GM08714 (cell line): ENCODE measurements at regions not wholly inside any gene's neighbourhood (a gene's known extent, or its start where the extent isn't known, plus 50 kb on each side); places are given as distances from the start of the nearest gene placed in this dataset.

Experiments
- H3K4me3 ChIP-seq: fragments of 200-500 bp; sonication (Bioruptor generic); 2 replicates; pipeline ENCODE4 v1.5.1; 2014; ENCODE audit warnings: mild to moderate bottlenecking, low read length, inconsistent platforms
- ZNF274 ChIP-seq: IDR thresholded peaks from 2 replicates; pipeline ENCODE4 v1.6.1; 2012; ENCODE audit warnings: mild to moderate bottlenecking, low read depth, low read length

DNA sequence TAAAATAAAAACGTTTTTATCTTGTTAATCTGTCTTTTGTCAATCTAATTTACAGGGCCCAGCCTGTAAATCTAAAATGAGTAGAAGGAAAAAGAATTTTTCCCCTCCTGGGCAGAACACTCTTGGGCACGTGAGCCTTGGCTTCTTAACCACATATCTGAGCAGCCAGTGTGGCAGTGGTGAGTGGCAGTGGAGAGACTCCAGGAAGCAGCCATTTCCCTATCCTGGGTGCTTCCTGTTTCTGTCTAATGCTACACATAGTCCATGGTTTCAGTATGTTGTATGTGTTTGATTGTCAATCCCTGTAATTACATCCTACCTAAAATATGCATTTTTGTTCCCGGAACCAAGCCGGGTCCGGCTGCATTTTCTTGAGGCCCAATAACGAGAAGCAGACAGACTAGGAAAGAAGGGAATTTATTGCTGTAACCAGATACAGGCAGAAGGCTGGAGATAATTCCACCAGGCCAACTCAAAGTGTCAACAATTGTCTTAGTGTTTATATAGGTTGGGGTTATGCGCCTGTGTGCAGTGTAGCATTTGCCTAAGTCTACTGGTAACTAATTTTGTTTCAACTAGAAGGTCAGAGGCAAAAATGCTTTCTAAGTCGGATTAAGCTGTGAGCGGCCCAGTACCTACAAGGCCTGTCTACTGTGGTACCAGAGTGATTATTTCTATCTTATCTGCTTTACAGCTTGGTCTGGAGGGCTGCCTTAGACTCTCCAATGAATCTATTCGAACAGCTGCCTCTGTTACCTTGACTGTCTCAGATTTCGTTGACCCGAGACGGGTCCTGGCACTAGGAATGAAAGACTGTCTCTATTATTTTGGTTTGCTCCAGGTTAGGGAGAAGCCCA is 82.4 kb upstream of the RESF1 start:
- H3K4me3 ChIP-seq, result no peak overlapping the region
- TF ChIP-seq ZNF274, result no peak

DNA sequence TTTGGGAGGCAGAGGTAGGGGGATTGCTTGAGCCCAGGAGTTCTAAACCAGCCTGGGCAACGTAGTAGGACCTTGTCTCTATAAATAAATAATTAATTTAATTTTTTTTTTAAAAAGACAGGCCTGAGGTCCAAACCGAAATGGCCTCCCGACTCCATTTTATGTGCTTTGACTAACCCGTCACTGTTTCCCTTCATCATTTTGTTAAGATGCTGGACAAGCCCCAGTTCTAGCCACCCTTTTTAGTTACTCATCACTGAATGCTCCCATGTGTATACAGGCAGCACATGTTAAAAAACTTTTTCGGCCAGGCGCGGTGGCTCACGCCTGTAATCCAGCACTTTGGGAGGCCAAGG is 83.6 kb upstream of the RESF1 start:
- no peak overlapping the region for H3K4me3 ChIP-seq

DNA sequence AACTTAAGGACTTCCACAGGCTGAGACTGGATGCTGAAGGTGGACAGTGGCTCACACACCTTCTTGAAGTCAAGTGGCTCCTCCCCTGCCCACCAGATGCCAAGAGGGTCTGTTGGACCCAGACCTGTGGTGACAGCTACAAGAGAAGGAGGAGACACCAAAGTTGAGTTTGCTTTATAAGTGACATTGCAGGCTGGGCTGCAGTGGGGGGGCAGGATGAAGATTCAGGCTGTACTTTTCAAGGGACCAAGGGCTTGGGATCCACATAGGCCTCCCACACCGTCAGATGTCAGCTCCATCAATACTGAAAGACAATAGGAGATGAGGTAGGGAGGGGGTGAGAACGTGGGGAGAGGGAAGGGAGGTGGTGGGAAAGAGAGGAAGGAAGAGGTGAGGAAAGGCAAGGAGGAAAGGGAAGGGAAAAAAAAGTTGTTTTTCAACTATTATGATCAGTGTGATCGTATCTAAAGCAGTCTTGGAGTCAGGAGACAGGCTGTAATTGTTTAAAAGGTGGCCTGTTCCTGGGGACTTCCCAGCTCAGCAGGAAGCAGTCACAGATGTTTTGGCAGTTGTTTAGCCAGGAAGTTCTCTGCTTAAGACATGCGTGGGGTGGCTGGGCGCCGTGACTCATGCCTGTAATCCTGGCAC is 84.1 kb upstream of the RESF1 start:
- no peak for TF ChIP-seq ZNF274
- H3K4me3 ChIP-seq, result no peak overlapping the region

More for the DNA sequence above, 83.6 kb upstream of the RESF1 start:
- TF ChIP-seq ZNF274, result no peak

DNA sequence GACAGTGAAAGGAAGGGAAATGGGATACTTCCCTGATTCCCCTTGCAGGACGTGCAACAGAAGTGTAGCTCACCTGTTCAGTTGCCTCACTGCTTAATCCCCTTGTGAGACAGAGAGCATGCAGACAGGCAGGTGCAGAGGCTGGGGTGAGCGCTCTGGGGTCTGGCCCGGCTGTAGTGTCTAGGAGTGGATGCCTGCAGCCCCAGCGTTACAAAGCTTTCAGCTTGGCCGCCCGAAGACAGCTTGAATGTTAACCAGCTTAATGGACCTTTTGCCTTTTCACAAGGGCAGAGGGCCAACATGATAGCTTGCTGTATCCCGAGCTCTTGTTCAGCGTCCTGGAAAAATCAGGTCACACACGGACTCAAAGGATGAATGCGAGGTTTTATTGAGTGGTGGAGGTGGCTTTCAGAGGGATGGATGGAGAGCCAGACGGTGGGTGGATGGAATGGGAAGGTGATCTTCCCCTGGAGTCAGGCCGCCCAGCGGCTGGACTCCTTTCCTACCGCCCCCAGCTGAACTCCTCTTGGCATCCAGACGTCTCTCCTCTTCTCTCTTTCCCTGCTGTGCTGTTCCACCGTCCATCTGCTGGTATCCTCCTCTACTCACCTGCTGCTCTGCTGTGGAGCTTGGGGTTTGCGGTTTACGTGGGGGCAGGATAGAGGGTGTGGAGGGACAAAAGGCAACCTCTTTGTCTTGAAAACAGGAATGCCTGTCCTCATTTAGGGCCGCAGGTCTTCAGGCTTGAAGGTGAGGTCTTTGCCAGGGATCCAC is 86.2 kb upstream of the RESF1 start:
- no peak for TF ChIP-seq ZNF274

DNA sequence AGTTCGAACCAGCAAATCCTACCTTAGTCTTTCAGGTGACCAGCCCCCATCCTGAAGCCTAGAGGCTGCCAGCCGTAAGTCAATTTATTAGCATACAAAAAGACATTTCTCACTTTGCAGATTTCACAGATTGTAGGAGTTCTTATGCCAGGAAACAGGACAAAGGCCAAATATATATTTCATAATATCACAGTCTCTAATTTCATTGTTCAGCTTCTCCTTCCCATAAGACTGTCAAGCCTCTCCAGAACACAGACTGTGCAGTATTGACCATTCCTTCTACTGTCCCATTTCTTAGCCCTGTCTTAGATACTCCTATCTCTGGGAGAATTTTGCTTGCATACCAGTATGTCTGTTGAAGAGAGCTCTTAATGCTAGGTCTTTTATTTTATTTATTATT is 89.2 kb upstream of the RESF1 start:
- TF ChIP-seq ZNF274, result no peak
- H3K4me3 ChIP-seq, result no peak overlapping the region

More for the DNA sequence above, 86.2 kb upstream of the RESF1 start:
- H3K4me3 ChIP-seq, result no peak overlapping the region

DNA sequence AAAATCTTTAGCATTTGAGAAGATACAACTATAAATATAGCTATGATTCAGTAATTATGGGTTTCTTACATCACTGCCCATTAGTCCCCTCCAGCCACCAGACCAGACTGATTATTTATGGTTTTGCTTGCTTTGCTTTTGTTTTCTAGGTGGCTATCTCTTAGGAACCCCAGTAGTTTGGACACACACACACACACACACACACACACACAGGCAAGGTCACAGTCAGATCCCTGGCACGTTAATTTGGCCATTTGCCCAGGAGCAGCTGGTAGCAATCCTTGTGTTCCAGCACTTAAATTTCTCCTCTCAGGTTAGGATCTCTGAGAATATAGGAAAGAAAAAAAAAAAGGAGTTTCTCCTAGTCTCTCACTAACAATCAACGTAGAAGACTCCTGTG is 90.2 kb upstream of the RESF1 start:
- H3K4me3 ChIP-seq, result no peak overlapping the region
- TF ChIP-seq ZNF274, result no peak

DNA sequence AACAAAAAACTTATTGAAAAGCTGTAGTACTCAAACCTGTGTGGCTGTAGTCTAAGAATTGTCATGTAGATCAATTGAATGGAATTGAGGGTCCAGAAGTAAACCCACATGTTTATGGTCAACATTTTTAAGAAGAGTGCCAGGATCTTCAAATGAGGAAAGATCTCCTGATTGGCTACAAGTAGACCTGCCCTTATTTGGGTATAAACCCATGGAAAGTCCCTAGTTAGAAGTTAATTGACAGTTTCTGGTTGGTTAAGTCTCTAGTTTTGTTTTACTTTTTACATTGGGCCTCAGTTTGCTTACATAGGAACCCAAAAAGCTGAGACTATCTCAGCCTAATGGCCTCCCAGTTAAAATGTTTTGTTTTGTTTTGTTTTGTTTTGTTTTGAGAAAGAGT is 91.9 kb upstream of the RESF1 start:
- no peak overlapping the region for H3K4me3 ChIP-seq
- TF ChIP-seq ZNF274, result no peak

DNA sequence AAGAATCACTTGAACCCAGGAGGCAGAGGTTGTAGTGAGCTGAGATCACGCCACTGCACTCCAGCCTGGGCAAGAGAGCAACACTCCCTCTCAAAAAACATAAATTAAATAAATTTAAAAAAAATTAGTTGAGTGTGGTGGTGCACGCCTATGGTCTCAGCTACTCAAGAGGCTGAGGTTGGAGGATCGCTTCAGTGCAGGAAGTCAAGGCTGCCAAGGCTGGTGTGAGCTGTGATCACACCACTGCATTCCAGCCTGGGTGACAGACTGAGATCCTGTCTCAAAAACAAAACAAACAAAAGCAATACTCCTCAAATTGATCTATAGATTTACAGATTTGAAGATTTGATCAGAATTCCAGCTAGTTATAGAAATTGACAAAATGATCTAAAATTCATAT is 92.7 kb upstream of the RESF1 start:
- no peak for TF ChIP-seq ZNF274
- H3K4me3 ChIP-seq, result no peak overlapping the region

DNA sequence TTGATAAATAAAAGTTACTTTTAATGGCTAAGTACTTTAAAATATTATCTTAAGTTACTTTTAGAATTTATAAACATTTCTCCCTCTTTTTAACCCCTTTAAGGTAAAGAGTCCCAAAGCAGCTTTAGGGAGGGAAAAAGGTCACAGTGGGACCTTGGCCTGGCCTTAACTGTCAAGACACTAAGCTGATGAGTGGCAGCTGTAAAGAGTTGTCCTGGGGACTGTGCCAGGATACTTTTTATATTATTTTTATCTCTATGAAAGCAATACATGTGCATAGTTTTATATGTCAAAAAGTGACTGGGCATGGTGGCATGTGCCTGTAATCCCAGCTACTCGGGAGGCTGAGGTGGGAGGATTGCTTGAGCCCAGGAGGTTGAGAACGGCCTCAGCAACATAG is 94.2 kb upstream of the RESF1 start:
- H3K4me3 ChIP-seq, result no peak overlapping the region

DNA sequence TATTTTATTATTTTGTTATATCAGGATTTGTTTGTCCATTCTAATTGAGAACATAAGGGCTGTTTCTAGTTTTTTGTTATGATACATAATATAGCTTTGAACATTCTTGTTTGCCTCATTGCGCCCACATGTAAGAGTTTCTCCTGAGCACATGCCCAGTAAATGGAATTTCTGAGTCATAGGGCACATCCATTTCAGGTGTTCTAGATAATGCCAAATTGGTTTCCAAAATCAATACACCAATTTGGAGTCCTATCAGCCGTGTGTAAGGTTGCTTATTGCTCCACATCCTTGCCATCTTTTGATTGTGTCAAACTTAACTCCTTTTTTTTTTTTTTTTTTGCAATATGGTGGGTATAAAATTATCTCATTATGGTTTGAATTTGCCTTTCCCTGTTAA is 97.9 kb upstream of the RESF1 start:
- H3K4me3 ChIP-seq, result no peak overlapping the region
- TF ChIP-seq ZNF274, result no peak

More for the DNA sequence above, 94.2 kb upstream of the RESF1 start:
- no peak for TF ChIP-seq ZNF274

DNA sequence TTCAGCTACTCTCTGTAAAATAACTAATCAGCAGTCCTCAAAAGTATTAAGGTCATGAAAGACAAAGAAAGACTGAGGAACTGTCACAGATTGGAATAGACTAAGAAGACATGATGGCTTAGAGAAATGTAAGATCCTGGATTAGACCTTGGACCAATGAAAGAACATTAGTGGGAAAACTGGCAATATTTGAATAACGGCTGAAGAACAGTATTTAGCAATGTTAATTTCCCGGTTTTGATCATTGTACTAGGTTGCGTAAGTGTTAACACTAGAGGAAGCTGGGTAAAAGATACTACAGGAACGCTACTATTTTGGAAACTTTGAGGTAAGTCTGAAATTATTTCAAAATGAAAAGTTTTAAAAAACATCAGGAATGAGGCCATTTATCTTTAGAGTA is 98.8 kb upstream of the RESF1 start:
- no peak for TF ChIP-seq ZNF274
- H3K4me3 ChIP-seq, result no peak overlapping the region

DNA sequence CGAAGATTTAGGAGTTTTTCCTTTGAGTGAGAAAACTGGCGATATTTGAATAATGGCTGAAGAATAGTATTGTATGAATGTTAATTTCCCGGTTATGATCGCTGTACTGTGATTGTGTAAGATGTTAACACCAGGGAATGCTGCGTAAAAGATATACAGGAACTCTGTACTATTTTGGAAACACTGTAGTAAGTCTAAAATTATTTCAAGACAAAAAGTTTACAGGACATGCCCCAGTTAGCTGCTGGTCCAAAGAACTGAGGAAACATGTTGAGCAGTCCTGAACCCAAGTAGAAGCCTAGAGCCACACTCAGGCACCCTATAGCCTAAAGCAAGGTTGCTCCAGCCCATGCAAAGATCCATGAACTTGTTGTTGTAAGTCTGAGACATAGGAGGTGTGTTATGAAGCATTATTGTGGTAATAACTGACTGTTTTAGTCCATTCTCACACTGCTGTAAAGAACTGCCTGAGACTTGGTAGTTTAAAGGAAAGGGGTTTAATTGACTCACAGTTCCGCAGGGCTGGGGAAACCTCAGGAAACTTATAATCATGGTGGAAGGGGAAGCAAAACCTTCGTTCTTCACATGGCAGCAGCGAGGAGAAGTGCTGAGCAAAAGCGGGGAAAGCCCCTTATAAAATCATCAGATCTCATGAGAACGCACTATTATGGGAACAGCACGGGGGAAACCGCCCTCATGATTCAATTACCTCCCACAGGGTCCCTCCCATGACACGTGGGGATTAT is 99.8 kb upstream of the RESF1 start:
- TF ChIP-seq ZNF274, result no peak
- H3K4me3 ChIP-seq, result no peak overlapping the region

DNA sequence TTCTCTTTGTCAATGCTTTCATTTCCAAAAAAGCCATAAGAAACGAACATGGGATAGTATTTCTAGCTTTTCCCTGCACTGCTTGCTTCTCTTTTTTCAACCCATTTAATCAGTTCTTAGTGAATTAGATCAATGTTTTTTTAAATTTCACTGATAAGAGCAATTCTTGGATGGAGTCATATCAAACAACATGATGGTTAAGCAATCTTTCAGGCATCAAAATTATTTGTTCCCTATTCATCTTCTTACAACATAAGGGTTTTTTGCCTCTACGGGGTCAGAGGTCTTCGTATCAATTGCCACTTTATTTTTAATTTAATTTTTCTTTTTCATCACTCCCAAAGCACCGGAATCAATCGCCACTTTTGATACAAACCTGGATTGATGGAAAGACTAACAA is 103.8 kb upstream of the RESF1 start:
- H3K4me3 ChIP-seq, result no peak overlapping the region
- no peak for TF ChIP-seq ZNF274

DNA sequence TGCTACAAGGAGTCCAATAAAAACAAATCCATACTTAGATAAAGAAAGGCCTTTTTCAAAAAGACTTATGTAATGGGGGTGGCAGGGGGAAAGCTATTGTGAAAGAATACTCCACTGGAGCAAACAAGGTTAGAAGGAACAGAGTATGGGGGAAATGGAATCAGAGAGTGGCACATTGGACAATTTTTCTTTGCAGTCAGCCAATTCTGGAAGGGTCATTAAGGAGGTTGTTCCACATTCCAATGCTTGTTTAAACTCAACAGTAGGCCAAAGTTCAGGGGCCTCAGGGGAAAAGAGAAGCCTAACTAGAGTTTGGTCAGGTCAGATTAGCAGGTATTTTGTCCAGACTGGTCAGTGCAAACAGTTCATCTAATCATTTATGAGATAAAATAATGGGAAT is 105.2 kb upstream of the RESF1 start:
- H3K4me3 ChIP-seq, result no peak overlapping the region
- no peak for TF ChIP-seq ZNF274

DNA sequence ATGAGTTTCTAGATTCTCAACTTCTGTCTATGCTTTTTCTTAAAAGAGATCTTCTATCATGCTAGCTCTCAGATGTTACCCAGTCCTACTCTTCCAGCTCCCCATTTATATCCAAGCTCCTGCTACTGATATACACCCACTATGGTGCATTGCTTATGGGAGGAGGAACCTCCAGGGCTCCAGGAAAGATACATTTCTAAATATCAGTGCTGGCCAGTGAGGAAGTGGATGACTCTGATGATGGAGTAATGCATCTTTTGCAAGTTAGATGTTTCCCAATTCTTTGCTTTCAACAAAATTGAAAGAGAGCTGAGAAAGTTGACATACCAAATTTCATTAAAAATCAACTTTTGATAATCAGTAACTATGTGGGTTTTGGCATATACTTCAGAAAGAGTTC is 105.7 kb upstream of the RESF1 start:
- no peak overlapping the region for H3K4me3 ChIP-seq
- TF ChIP-seq ZNF274, result no peak
